ENCODE measurements at regions not wholly inside any gene's neighbourhood (a gene's known extent, or its start where the extent isn't known, plus 50 kb on each side); places are given as distances from the start of the nearest gene placed in this dataset.

- Mint-ChIP-seq H3K4me1 (peaks cover 4% of the 10 kb centered on the region), H3K36me3 (ENCODE audit: low read depth) (no peaks in the 10 kb centered on the region), H3K27ac (no peak overlapping the region), H3K9me3 (ENCODE audit: low read depth) (no peaks in the 10 kb centered on the region), H3K4me3 (no peak overlapping the region), H3K27me3 (peaks cover 8% of the 10 kb centered on the region)
- ATAC-seq = no peak
- CTCF ChIA-PET = interaction anchor here (1.0 kb wide), 1 partner anchor 15 kb away, joined by 3 read pairs; no protein-coding TSS in a partner anchor
- no peak for DNase-seq
- POLR2A ChIA-PET = no interaction called here
- intact Hi-C loops (cut with DNase I, micrococcal nuclease) = no loop called here
These were observed 473.3 kb downstream of the GATA3 start for GRCh38 chr10:8527773-8528172.

- intact Hi-C loops (cut with DNase I, micrococcal nuclease) = no loop called here
- Mint-ChIP-seq H3K36me3 (ENCODE audit: low read depth) (no peaks in the 10 kb centered on the region), H3K27ac (no peak overlapping the region), H3K4me3 (no peak overlapping the region), H3K4me1 (peaks cover 10% of the 10 kb centered on the region), H3K27me3 (peaks cover 11% of the 10 kb centered on the region), H3K9me3 (ENCODE audit: low read depth) (no peaks in the 10 kb centered on the region)
- ChIA-PET CTCF (no interaction called here), POLR2A (no interaction called here)
- ATAC-seq (no peak), DNase-seq (no peak)
These were observed 476.6 kb downstream of the GATA3 start for GRCh38 chr10:8531116-8531515.

GRCh38 chr10:8532647-8533046 lies 478.2 kb downstream of the GATA3 start:
- Mint-ChIP-seq H3K4me1 (peaks cover 10% of the 10 kb centered on the region), H3K9me3 (ENCODE audit: low read depth) (no peaks in the 10 kb centered on the region), H3K4me3 (no peak overlapping the region), H3K27me3 (peaks cover 9% of the 10 kb centered on the region), H3K36me3 (ENCODE audit: low read depth) (no peaks in the 10 kb centered on the region), H3K27ac (no peak overlapping the region)
- ATAC-seq (peak; percentile 74), DNase-seq (no peak)
- POLR2A ChIA-PET = no interaction called here
- CTCF ChIA-PET = no interaction called here
- intact Hi-C loops (cut with DNase I, micrococcal nuclease) = no loop called here

GRCh38 chr10:8533462-8533861 lies 479.0 kb downstream of the GATA3 start:
- intact Hi-C loops (cut with DNase I, micrococcal nuclease) = no loop called here
- ChIA-PET CTCF (no interaction called here), POLR2A (no interaction called here)
- Mint-ChIP-seq H3K36me3 (ENCODE audit: low read depth) (no peaks in the 10 kb centered on the region), H3K27me3 (peaks cover 9% of the 10 kb centered on the region), H3K9me3 (ENCODE audit: low read depth) (no peaks in the 10 kb centered on the region), H3K4me3 (no peak overlapping the region), H3K27ac (no peak overlapping the region), H3K4me1 (peaks cover 10% of the 10 kb centered on the region)
- DNase-seq (no peak), ATAC-seq (no peak)

GRCh38 chr10:8534096-8534495 lies 479.6 kb downstream of the GATA3 start:
- no peak for DNase-seq
- Mint-ChIP-seq H3K9me3 (ENCODE audit: low read depth) (no peaks in the 10 kb centered on the region), H3K4me3 (no peak overlapping the region), H3K36me3 (ENCODE audit: low read depth) (no peaks in the 10 kb centered on the region), H3K27me3 (peaks cover 8% of the 10 kb centered on the region), H3K4me1 (peaks cover 10% of the 10 kb centered on the region), H3K27ac (no peak overlapping the region)
- ATAC-seq = no peak
- intact Hi-C loops (cut with DNase I, micrococcal nuclease) = no loop called here
- ChIA-PET CTCF (no interaction called here), POLR2A (no interaction called here)

GRCh38 chr10:8534891-8535290 lies 480.4 kb downstream of the GATA3 start:
- CTCF ChIA-PET = no interaction called here
- Mint-ChIP-seq H3K36me3 (ENCODE audit: low read depth) (no peaks in the 10 kb centered on the region), H3K27ac (no peak overlapping the region), H3K4me3 (no peak overlapping the region), H3K27me3 (peaks cover 9% of the 10 kb centered on the region), H3K4me1 (peaks cover 10% of the 10 kb centered on the region), H3K9me3 (ENCODE audit: low read depth) (peaks cover 1% of the 10 kb centered on the region)
- intact Hi-C loops (cut with DNase I, micrococcal nuclease) = no loop called here
- ATAC-seq = no peak
- POLR2A ChIA-PET = no interaction called here
- no peak for DNase-seq

GRCh38 chr10:8539056-8539455 lies 484.6 kb downstream of the GATA3 start:
- peaks cover 6% of the 10 kb centered on the region for H3K4me1 Mint-ChIP-seq
- ChIA-PET POLR2A (no interaction called here), CTCF (no interaction called here)
- H3K27me3 Mint-ChIP-seq = peaks cover 6% of the 10 kb centered on the region
- H3K36me3 Mint-ChIP-seq (ENCODE audit: low read depth) = no peaks in the 10 kb centered on the region
- DNase-seq (no peak), ATAC-seq (no peak)
- H3K4me3 Mint-ChIP-seq = no peak overlapping the region
- H3K27ac Mint-ChIP-seq = no peak overlapping the region
- intact Hi-C loops (cut with DNase I, micrococcal nuclease) = no loop called here
- peaks cover 2% of the 10 kb centered on the region for H3K9me3 Mint-ChIP-seq (ENCODE audit: low read depth)

- no peak for DNase-seq
- peaks cover 3% of the 10 kb centered on the region for H3K27me3 Mint-ChIP-seq
- no peak overlapping the region for H3K27ac Mint-ChIP-seq
- H3K4me3 Mint-ChIP-seq = no peak overlapping the region
- CTCF ChIA-PET = no interaction called here
- POLR2A ChIA-PET = no interaction called here
- H3K36me3 Mint-ChIP-seq (ENCODE audit: low read depth) = no peaks in the 10 kb centered on the region
- H3K9me3 Mint-ChIP-seq (ENCODE audit: low read depth) = peaks cover 2% of the 10 kb centered on the region
- intact Hi-C loops (cut with DNase I, micrococcal nuclease) = no loop called here
- H3K4me1 Mint-ChIP-seq = peaks cover 9% of the 10 kb centered on the region
- no peak for ATAC-seq
These were observed 489.0 kb downstream of the GATA3 start for GRCh38 chr10:8543361-8544056.

- no peak for ATAC-seq
- Mint-ChIP-seq H3K27ac (no peak overlapping the region), H3K4me1 (peaks cover 9% of the 10 kb centered on the region), H3K9me3 (ENCODE audit: low read depth) (peaks cover 4% of the 10 kb centered on the region), H3K27me3 (peaks cover 3% of the 10 kb centered on the region), H3K4me3 (no peak overlapping the region), H3K36me3 (ENCODE audit: low read depth) (no peaks in the 10 kb centered on the region)
- ChIA-PET POLR2A (no interaction called here), CTCF (no interaction called here)
- no peak for DNase-seq
- intact Hi-C loops (cut with DNase I, micrococcal nuclease) = no loop called here
These were observed 489.5 kb downstream of the GATA3 start for GRCh38 chr10:8544057-8544380.

GRCh38 chr10:8544500-8544899 lies 490.0 kb downstream of the GATA3 start:
- Mint-ChIP-seq H3K4me3 (no peak overlapping the region), H3K27me3 (no peaks in the 10 kb centered on the region), H3K36me3 (ENCODE audit: low read depth) (no peaks in the 10 kb centered on the region), H3K9me3 (ENCODE audit: low read depth) (peaks cover 4% of the 10 kb centered on the region), H3K4me1 (peaks cover 9% of the 10 kb centered on the region), H3K27ac (no peak overlapping the region)
- no peak for DNase-seq
- intact Hi-C loops (cut with DNase I, micrococcal nuclease) = no loop called here
- ChIA-PET CTCF (no interaction called here), POLR2A (no interaction called here)
- ATAC-seq = no peak

- Mint-ChIP-seq H3K9me3 (ENCODE audit: low read depth) (no peaks in the 10 kb centered on the region), H3K4me3 (no peak overlapping the region), H3K4me1 (no peaks in the 10 kb centered on the region), H3K27ac (no peak overlapping the region), H3K27me3 (peaks cover 2% of the 10 kb centered on the region), H3K36me3 (ENCODE audit: low read depth) (no peaks in the 10 kb centered on the region)
- DNase-seq = no peak
- intact Hi-C loops (cut with DNase I, micrococcal nuclease) = no loop called here
- no peak for ATAC-seq
- POLR2A ChIA-PET = no interaction called here
- CTCF ChIA-PET = interaction anchor here (0.5 kb wide), 1 partner anchor 76 kb away, joined by 3 read pairs; no protein-coding TSS in a partner anchor
These were observed 500.1 kb downstream of the GATA3 start for GRCh38 chr10:8554574-8554973.

GRCh38 chr10:8556321-8556720 lies 501.8 kb downstream of the GATA3 start:
- Mint-ChIP-seq H3K9me3 (ENCODE audit: low read depth) (no peaks in the 10 kb centered on the region), H3K4me3 (no peak overlapping the region), H3K27me3 (no peaks in the 10 kb centered on the region), H3K27ac (no peak overlapping the region), H3K4me1 (no peaks in the 10 kb centered on the region), H3K36me3 (ENCODE audit: low read depth) (no peaks in the 10 kb centered on the region)
- ChIA-PET POLR2A (no interaction called here), CTCF (no interaction called here)
- intact Hi-C loops (cut with DNase I, micrococcal nuclease) = no loop called here
- ATAC-seq (no peak), DNase-seq (no peak)

GRCh38 chr10:8563478-8563877 lies 509.0 kb downstream of the GATA3 start:
- intact Hi-C loops (cut with DNase I, micrococcal nuclease) = no loop called here
- Mint-ChIP-seq H3K36me3 (ENCODE audit: low read depth) (no peaks in the 10 kb centered on the region), H3K27ac (no peak overlapping the region), H3K4me3 (no peak overlapping the region), H3K9me3 (ENCODE audit: low read depth) (no peaks in the 10 kb centered on the region), H3K4me1 (peaks cover 4% of the 10 kb centered on the region), H3K27me3 (peaks cover 4% of the 10 kb centered on the region)
- POLR2A ChIA-PET = no interaction called here
- ATAC-seq (no peak), DNase-seq (no peak)
- CTCF ChIA-PET = no interaction called here
